Activated B cell treated with CpG ODN at 0.5 μM for 24 hours (primary cell): ENCODE measurements at regions not wholly inside any gene's neighbourhood (a gene's known extent, or its start where the extent isn't known, plus 50 kb on each side); places are given as distances from the start of the nearest gene placed in this dataset.

Source experiments
- ATAC-seq: fragments of 200-7000 bp; cut with Tn5 transposase; one replicate; pipeline ENCODE4 v1.10.0; 2021; ENCODE audit warnings: low read depth, mild to moderate bottlenecking, moderate library complexity
- CTCF ChIA-PET: fragments of 350-600 bp; sonication (Branson Sonifier 250); formaldehyde crosslinking; loops from one replicate; lab custom pipeline; 2021; ENCODE audit warnings: antibody characterized with exemption; lab: Charles Lee
- POLR2A ChIA-PET: fragments of 350-600 bp; sonication (Branson Sonifier 250); formaldehyde crosslinking; loops from one replicate; lab custom pipeline; 2021; ENCODE audit warnings: antibody characterized with exemption; lab: Charles Lee
- DNase-seq: peaks from one replicate; pipeline ENCODE4 v3.0.0; 2022
- H3K27ac Mint-ChIP-seq: one replicate; pipeline ENCODE4 v1.8.0; 2020; ENCODE audit warnings: mixed read lengths
- H3K27me3 Mint-ChIP-seq: one replicate; pipeline ENCODE4 v1.8.0; 2021; ENCODE audit warnings: mixed read lengths
- H3K36me3 Mint-ChIP-seq: one replicate; pipeline ENCODE4 v1.8.0; 2021; ENCODE audit warnings: low read depth, mixed read lengths
- H3K4me1 Mint-ChIP-seq: one replicate; pipeline ENCODE4 v1.8.0; 2021; ENCODE audit warnings: mixed read lengths
- H3K4me3 Mint-ChIP-seq: one replicate; pipeline ENCODE4 v1.8.0; 2020; ENCODE audit warnings: mild to moderate bottlenecking, mixed read lengths
- H3K9me3 Mint-ChIP-seq: one replicate; pipeline ENCODE4 v1.8.0; 2020; ENCODE audit warnings: mixed read lengths
- CTCF ChIP-seq: fragments of 200-600 bp; IDR thresholded peaks from one replicate; pipeline ENCODE4 v1.8.0; 2022; ENCODE audit warnings: antibody characterized with exemption, mild to moderate bottlenecking
- intact Hi-C: fragments of 100-400 bp; cut with micrococcal nuclease; formaldehyde crosslinking; loops from one replicate; pipeline ENCODE4 v1.15.1; 2024

- TF ChIP-seq CTCF = no peak
- CTCF ChIA-PET = no interaction called here
- POLR2A ChIA-PET = no interaction called here
- Mint-ChIP-seq H3K27me3 (no peaks in the 10 kb centered on the region), H3K36me3 (no peaks in the 10 kb centered on the region), H3K27ac (no peak overlapping the region), H3K4me1 (no peaks in the 10 kb centered on the region), H3K4me3 (no peak overlapping the region), H3K9me3 (no peaks in the 10 kb centered on the region)
- no peak for DNase-seq
- intact Hi-C loops = no loop called here
- no peak for ATAC-seq
These were observed 280.3 kb downstream of the NDUFA10 start for GRCh38 chr2:239744706-239745340.

GRCh38 chr2:239743206-239743605 is 281.9 kb downstream of the NDUFA10 start:
- Mint-ChIP-seq H3K4me1 (no peaks in the 10 kb centered on the region), H3K4me3 (no peak overlapping the region), H3K9me3 (no peaks in the 10 kb centered on the region), H3K36me3 (no peaks in the 10 kb centered on the region), H3K27ac (no peak overlapping the region), H3K27me3 (no peaks in the 10 kb centered on the region)
- no peak for TF ChIP-seq CTCF
- CTCF ChIA-PET = no interaction called here
- no peak for ATAC-seq
- POLR2A ChIA-PET = no interaction called here
- DNase-seq = no peak
- intact Hi-C loops = no loop called here

GRCh38 chr2:239742377-239742776 is 282.8 kb downstream of the NDUFA10 start:
- ChIA-PET POLR2A (no interaction called here), CTCF (no interaction called here)
- TF ChIP-seq CTCF = no peak
- Mint-ChIP-seq H3K36me3 (no peaks in the 10 kb centered on the region), H3K4me3 (no peak overlapping the region), H3K9me3 (no peaks in the 10 kb centered on the region), H3K27me3 (no peaks in the 10 kb centered on the region), H3K27ac (no peak overlapping the region), H3K4me1 (no peaks in the 10 kb centered on the region)
- intact Hi-C loops = no loop called here
- ATAC-seq (no peak), DNase-seq (no peak)

- POLR2A ChIA-PET = no interaction called here
- CTCF ChIA-PET = no interaction called here
- Mint-ChIP-seq H3K4me1 (no peaks in the 10 kb centered on the region), H3K27me3 (no peaks in the 10 kb centered on the region), H3K4me3 (no peak overlapping the region), H3K36me3 (no peaks in the 10 kb centered on the region), H3K27ac (no peak overlapping the region), H3K9me3 (peaks cover under 1% of the 10 kb centered on the region)
- no peak for TF ChIP-seq CTCF
- intact Hi-C loops = no loop called here
- ATAC-seq = no peak
- no peak for DNase-seq
These were observed 285.9 kb downstream of the NDUFA10 start for GRCh38 chr2:239739206-239739605.

GRCh38 chr2:239738159-239738558 is 287.0 kb downstream of the NDUFA10 start:
- H3K4me1 Mint-ChIP-seq = no peaks in the 10 kb centered on the region
- intact Hi-C loops = no loop called here
- no peak overlapping the region for H3K4me3 Mint-ChIP-seq
- no peak for TF ChIP-seq CTCF
- ChIA-PET POLR2A (no interaction called here), CTCF (no interaction called here)
- no peak overlapping the region for H3K27ac Mint-ChIP-seq
- DNase-seq = no peak
- no peaks in the 10 kb centered on the region for H3K36me3 Mint-ChIP-seq
- no peaks in the 10 kb centered on the region for H3K27me3 Mint-ChIP-seq
- ATAC-seq = no peak
- H3K9me3 Mint-ChIP-seq = peaks cover 3% of the 10 kb centered on the region
